ENCODE measurements at regions not wholly inside any gene's neighbourhood (a gene's known extent, or its start where the extent isn't known, plus 50 kb on each side); places are given as distances from the start of the nearest gene placed in this dataset.

DNA sequence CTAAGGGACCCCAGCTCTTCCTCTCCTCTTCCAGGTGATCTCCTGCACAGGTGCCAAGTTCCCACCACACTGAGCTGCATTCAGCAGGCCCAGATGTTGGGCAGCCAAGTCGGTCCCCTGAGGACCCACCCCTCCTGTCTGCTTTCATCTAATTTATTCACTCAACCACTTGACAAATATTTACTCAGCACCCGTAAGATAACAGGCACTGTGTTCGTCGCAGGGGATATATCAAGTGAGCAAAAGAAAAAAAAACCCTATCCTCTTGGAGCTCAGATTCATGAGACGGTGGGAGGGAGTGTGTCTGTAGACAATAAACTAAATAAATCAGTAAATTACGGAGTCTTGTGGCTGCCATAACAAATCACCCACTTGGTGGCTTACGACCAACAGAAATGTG is 143.6 kb downstream of the MRPL14 start:
- Histone ChIP-seq H3K27me3 (no peaks in the 10 kb centered on the region), H3K4me1 (peaks cover 0 to 3% (median 0%) of the 10 kb centered on the region in 4 donors), H3K27ac (no peak overlapping the region), H3K36me3 (no peaks in the 10 kb centered on the region), H3K9me3 (no peaks in the 10 kb centered on the region), H3K4me3 (no peak overlapping the region)
- DNase-seq: peak; percentile 18
- TF ChIP-seq, protein P1, sequence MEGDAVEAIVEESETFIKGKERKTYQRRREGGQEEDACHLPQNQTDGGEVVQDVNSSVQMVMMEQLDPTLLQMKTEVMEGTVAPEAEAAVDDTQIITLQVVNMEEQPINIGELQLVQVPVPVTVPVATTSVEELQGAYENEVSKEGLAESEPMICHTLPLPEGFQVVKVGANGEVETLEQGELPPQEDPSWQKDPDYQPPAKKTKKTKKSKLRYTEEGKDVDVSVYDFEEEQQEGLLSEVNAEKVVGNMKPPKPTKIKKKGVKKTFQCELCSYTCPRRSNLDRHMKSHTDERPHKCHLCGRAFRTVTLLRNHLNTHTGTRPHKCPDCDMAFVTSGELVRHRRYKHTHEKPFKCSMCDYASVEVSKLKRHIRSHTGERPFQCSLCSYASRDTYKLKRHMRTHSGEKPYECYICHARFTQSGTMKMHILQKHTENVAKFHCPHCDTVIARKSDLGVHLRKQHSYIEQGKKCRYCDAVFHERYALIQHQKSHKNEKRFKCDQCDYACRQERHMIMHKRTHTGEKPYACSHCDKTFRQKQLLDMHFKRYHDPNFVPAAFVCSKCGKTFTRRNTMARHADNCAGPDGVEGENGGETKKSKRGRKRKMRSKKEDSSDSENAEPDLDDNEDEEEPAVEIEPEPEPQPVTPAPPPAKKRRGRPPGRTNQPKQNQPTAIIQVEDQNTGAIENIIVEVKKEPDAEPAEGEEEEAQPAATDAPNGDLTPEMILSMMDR (IDR thresholded peaks at IDR 0.05): no peak
- no peak for TF ChIP-seq POLR2AphosphoS5 (IDR thresholded peaks at IDR 0.05)
- TF ChIP-seq POLR2A (IDR thresholded peaks at IDR 0.05): no peak
- TF ChIP-seq EP300 (IDR thresholded peaks at IDR 0.05): no peak
- intact Hi-C loops (cut with DNase I): no loop called here
- 16 to 62% methylated on average over 7 of the region's 7 CpGs for WGBS, 2 donors

DNA sequence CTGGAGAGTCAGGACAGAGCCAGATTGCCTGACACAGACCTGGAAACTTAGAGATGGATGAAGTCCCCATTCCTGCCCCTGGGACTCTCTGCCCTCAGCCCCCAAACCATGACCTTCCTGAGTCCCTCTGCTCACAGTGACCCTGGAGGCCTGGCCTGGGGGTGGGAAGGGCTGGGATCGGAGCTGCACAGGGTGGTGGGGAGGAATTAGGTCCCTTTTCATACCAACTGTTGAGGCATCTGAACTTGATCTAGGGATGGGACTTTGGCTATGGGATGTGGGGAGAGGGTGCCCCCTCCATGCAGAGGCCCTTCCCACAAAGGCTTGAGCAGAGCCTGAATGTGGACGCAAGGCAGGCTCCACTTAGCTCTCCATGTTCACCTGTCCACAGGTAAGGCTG is 144.1 kb downstream of the MRPL14 start:
- Histone ChIP-seq H3K27ac (no peak overlapping the region), H3K36me3 (no peaks in the 10 kb centered on the region), H3K4me3 (no peak overlapping the region), H3K9me3 (no peaks in the 10 kb centered on the region), H3K27me3 (no peaks in the 10 kb centered on the region), H3K4me1 (peaks cover 0 to 5% (median 0%) of the 10 kb centered on the region in 4 donors)
- 48 to 93% methylated on average over 2 of the region's 2 CpGs for WGBS, 2 donors
- TF ChIP-seq POLR2AphosphoS5 (IDR thresholded peaks at IDR 0.05): no peak
- TF ChIP-seq, protein P1 (IDR thresholded peaks at IDR 0.05): no peak
- no peak for TF ChIP-seq POLR2A (IDR thresholded peaks at IDR 0.05)
- intact Hi-C loops (cut with DNase I): no loop called here
- peak; percentile 22 for DNase-seq

DNA sequence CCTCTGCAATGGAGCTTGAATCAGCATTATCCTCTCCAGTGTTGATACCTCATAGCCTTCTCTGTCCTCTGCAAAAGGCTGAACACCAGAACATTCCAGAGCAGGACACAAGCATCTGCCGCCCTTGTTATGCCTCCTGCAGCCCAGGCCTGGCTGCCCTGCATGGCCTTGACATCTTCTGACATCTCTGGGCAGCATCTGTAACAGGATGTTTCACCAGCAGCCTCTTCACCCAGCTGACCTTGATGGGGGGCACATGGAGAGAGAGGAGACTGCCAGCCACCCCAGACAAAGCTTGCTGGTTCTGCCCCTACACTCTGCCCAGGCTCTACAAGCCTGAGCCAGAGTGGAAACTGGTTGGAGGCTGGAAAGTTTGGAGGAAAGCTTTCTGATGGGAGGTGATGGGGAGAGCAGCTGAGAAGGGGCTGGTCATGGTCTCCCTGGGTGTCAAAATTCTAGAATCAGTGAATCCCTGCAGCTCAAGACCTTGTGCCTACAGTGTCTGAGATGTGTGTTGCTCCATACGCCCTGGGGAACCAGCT is 145.1 kb downstream of the MRPL14 start:
- Histone ChIP-seq H3K27me3 (no peaks in the 10 kb centered on the region), H3K4me3 (no peak overlapping the region), H3K4me1 (peaks cover 0 to 5% (median 0%) of the 10 kb centered on the region in 4 donors), H3K9me3 (no peaks in the 10 kb centered on the region), H3K36me3 (no peaks in the 10 kb centered on the region), H3K27ac (no peak overlapping the region)
- DNase-seq: peak; percentile 34
- TF ChIP-seq POLR2A (IDR thresholded peaks at IDR 0.05) (no peak), POLR2AphosphoS5 (IDR thresholded peaks at IDR 0.05) (no peak), EP300 (IDR thresholded peaks at IDR 0.05) (no peak)
- TF ChIP-seq, protein P1 (IDR thresholded peaks at IDR 0.05): no peak
- WGBS, 2 donors: 44 to 45% methylated on average over 2 of the region's 2 CpGs
- intact Hi-C loops (cut with DNase I): no loop called here

DNA sequence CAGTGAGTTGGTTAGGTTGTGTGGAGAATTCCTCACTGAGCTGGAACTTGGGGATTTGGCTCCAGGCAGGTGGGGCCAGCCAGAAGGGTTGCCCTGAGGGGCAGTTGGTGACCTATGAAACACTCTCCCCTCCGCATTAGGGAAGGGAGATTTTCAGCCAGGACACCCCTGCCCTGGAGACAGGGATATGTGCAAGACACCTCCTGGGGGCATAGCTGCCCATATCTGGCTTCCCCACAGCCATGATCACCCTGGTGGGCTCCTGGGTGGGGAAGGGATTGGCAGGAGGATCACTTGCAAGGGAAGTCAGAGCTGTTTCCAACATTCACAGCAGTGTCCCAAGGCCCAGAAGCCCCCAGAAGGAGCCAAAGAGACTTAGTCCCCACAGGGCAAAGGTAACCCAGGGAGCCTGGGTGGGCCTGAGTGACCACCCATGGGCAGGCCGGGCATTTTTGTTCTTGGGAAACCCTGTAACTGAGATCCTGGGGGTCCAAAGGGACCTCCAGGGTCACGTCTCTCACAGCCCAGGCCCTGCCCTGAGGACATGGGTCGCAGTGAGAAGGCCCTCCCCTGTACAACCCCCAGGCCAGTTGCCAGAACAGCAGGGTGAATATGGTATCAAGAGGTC is 145.8 kb downstream of the MRPL14 start:
- H3K36me3 ChIP-seq: no peaks in the 10 kb centered on the region
- no peaks in the 10 kb centered on the region for H3K27me3 ChIP-seq
- 90% methylated on average over 4 of the region's 4 CpGs for WGBS, 2 donors
- H3K4me1 ChIP-seq: peaks cover 0 to 5% (median 0%) of the 10 kb centered on the region in 4 donors
- peak; percentile 30 for DNase-seq
- TF ChIP-seq, protein P1 (IDR thresholded peaks at IDR 0.05): no peak
- TF ChIP-seq POLR2A (IDR thresholded peaks at IDR 0.05): no peak
- no peak for TF ChIP-seq POLR2AphosphoS5 (IDR thresholded peaks at IDR 0.05)
- TF ChIP-seq EP300 (IDR thresholded peaks at IDR 0.05): no peak
- no peak overlapping the region for H3K27ac ChIP-seq
- intact Hi-C loops (cut with DNase I): no loop called here
- H3K4me3 ChIP-seq: no peak overlapping the region
- no peaks in the 10 kb centered on the region for H3K9me3 ChIP-seq

All from sigmoid colon (tissue), 6 donors.